ENCODE measurements at regions not wholly inside any gene's neighbourhood (a gene's known extent, or its start where the extent isn't known, plus 50 kb on each side); places are given as distances from the start of the nearest gene placed in this dataset.

DNA sequence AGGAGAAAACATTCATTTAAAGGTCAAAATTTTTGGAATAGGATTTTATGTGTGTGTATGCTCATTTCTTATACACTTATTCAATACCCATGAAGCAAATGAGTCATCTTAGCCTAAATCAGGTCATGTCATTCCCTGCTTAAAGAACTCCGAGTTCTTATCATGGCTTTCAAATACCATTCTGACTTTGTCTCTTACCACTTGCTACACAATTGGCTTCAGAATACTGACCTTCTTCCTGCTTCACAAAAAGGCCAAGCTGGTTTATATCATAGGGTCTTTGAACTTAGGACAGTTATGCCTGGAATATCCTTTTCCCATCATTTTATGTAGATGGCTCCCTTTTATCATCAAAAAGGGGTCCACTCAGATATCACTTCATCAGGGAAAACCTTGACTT, 652.2 kb upstream of the WWC1 start:
- Histone ChIP-seq H3K27ac (ENCODE audit: low read length) (no peak overlapping the region), H3K4me3 (ENCODE audit: low read length) (no peak overlapping the region), H3K27me3 (ENCODE audit: control insufficient read depth, insufficient read depth, low read length) (no peaks in the 10 kb centered on the region), H3K36me3 (ENCODE audit: control insufficient read depth, insufficient read depth, low read length) (no peaks in the 10 kb centered on the region), H3K9me3 (ENCODE audit: control insufficient read depth, insufficient read depth, low read length) (no peaks in the 10 kb centered on the region), H3K4me1 (ENCODE audit: control insufficient read depth, insufficient read depth, low read length) (no peaks in the 10 kb centered on the region)
- WGBS (ENCODE audit: insufficient coverage, insufficient read length) = no CpG with 5 or more reads among the region's 1 CpG
- DNase-seq (ENCODE audit: low read depth, low spot score) = no peak

GRCh38 chr5:167639766-167640165, 651.7 kb upstream of the WWC1 start:
- Histone ChIP-seq H3K4me1 (ENCODE audit: control insufficient read depth, insufficient read depth, low read length) (no peaks in the 10 kb centered on the region), H3K27ac (ENCODE audit: low read length) (no peak overlapping the region), H3K9me3 (ENCODE audit: control insufficient read depth, insufficient read depth, low read length) (no peaks in the 10 kb centered on the region), H3K36me3 (ENCODE audit: control insufficient read depth, insufficient read depth, low read length) (no peaks in the 10 kb centered on the region), H3K27me3 (ENCODE audit: control insufficient read depth, insufficient read depth, low read length) (no peaks in the 10 kb centered on the region), H3K4me3 (ENCODE audit: low read length) (no peak overlapping the region)
- DNase-seq (ENCODE audit: low read depth, low spot score) = no peak

- no peaks in the 10 kb centered on the region for H3K36me3 ChIP-seq (ENCODE audit: control insufficient read depth, insufficient read depth, low read length)
- 100% methylated on average over 1 of the region's 1 CpG for WGBS (ENCODE audit: insufficient coverage, insufficient read length)
- no peaks in the 10 kb centered on the region for H3K4me1 ChIP-seq (ENCODE audit: control insufficient read depth, insufficient read depth, low read length)
- no peak for DNase-seq (ENCODE audit: low read depth, low spot score)
- no peak overlapping the region for H3K27ac ChIP-seq (ENCODE audit: low read length)
- H3K27me3 ChIP-seq (ENCODE audit: control insufficient read depth, insufficient read depth, low read length) = no peaks in the 10 kb centered on the region
- H3K4me3 ChIP-seq (ENCODE audit: low read length) = no peak overlapping the region
- H3K9me3 ChIP-seq (ENCODE audit: control insufficient read depth, insufficient read depth, low read length) = no peaks in the 10 kb centered on the region
Observed at GRCh38 chr5:167642181-167642580, 649.3 kb upstream of the WWC1 start.

DNA sequence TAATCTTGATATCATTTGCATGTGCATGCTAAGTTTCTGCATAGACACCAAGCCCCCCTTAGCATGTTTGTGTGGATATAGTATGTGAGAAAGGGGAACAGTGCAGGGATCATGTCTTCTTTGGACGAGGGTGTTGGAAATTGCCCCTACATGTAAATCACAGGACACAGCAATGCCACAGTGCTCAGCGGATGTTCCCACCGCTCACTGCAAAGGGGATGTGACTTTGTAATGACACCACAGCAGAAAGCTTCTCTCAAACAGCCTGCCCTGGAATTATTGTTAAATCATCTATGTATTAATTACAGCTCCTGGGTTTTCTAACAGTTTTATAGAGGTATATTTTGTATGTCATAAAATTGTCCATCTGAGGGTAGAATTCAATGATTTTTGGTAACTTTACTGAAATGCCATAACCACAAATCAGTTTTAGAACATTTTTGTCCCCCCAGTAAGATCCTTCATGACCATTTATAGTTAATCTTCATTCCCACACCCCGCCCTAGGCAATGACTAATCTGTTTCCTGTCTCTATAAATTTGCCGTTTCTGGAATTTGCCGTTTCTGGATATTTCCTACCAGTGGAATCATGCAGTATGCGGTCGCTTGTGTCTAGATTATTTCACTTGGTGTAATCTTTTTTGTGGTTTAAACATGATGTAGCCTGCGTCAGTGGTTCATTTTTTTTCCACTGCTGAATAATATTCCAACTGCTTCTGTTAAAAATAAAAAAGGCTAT, 648.5 kb upstream of the WWC1 start:
- no peaks in the 10 kb centered on the region for H3K4me1 ChIP-seq (ENCODE audit: control insufficient read depth, insufficient read depth, low read length)

GRCh38 chr5:167643631-167644280, 647.7 kb upstream of the WWC1 start:
- WGBS (ENCODE audit: insufficient coverage, insufficient read length) = no CpG with 5 or more reads among the region's 3 CpGs
- Histone ChIP-seq H3K4me1 (ENCODE audit: control insufficient read depth, insufficient read depth, low read length) (no peaks in the 10 kb centered on the region), H3K4me3 (ENCODE audit: low read length) (no peak overlapping the region), H3K36me3 (ENCODE audit: control insufficient read depth, insufficient read depth, low read length) (no peaks in the 10 kb centered on the region), H3K27ac (ENCODE audit: low read length) (no peak overlapping the region), H3K27me3 (ENCODE audit: control insufficient read depth, insufficient read depth, low read length) (no peaks in the 10 kb centered on the region), H3K9me3 (ENCODE audit: control insufficient read depth, insufficient read depth, low read length) (no peaks in the 10 kb centered on the region)
- no peak for DNase-seq (ENCODE audit: low read depth, low spot score)

More for the DNA sequence above, 648.5 kb upstream of the WWC1 start:
- no peaks in the 10 kb centered on the region for H3K9me3 ChIP-seq (ENCODE audit: control insufficient read depth, insufficient read depth, low read length)
- no peaks in the 10 kb centered on the region for H3K27me3 ChIP-seq (ENCODE audit: control insufficient read depth, insufficient read depth, low read length)
- H3K27ac ChIP-seq (ENCODE audit: low read length) = no peak overlapping the region
- WGBS (ENCODE audit: insufficient coverage, insufficient read length) = no CpG with 5 or more reads among the region's 9 CpGs
- no peaks in the 10 kb centered on the region for H3K36me3 ChIP-seq (ENCODE audit: control insufficient read depth, insufficient read depth, low read length)
- no peak overlapping the region for H3K4me3 ChIP-seq (ENCODE audit: low read length)
- no peak for DNase-seq (ENCODE audit: low read depth, low spot score)

DNA sequence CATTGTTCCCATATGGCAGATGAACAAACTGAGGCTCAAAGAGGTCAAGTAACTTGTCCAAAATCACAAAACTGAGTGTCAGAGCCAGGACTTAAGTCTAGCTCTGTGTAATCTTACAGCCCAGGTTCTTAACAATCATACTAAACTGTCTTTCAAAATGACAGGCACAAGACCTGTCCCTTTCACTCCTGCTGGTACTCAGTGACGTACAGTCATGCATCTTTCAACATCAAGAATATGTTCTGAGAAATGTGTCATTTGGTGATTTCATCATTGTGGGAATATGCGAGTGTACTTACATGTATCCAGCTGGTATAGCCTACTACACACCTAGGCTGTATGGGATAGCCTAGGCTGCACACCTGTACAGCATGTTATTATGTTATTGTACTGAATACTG, 646.8 kb upstream of the WWC1 start:
- no peaks in the 10 kb centered on the region for H3K27me3 ChIP-seq (ENCODE audit: control insufficient read depth, insufficient read depth, low read length)
- H3K27ac ChIP-seq (ENCODE audit: low read length) = no peak overlapping the region
- H3K36me3 ChIP-seq (ENCODE audit: control insufficient read depth, insufficient read depth, low read length) = no peaks in the 10 kb centered on the region
- no peak for DNase-seq (ENCODE audit: low read depth, low spot score)
- no peaks in the 10 kb centered on the region for H3K4me1 ChIP-seq (ENCODE audit: control insufficient read depth, insufficient read depth, low read length)
- H3K9me3 ChIP-seq (ENCODE audit: control insufficient read depth, insufficient read depth, low read length) = no peaks in the 10 kb centered on the region
- WGBS (ENCODE audit: insufficient coverage, insufficient read length) = no CpG with 5 or more reads among the region's 2 CpGs
- H3K4me3 ChIP-seq (ENCODE audit: low read length) = no peak overlapping the region

GRCh38 chr5:167649471-167649870, 642.0 kb upstream of the WWC1 start:
- H3K4me3 ChIP-seq (ENCODE audit: low read length) = no peak overlapping the region
- no peaks in the 10 kb centered on the region for H3K9me3 ChIP-seq (ENCODE audit: control insufficient read depth, insufficient read depth, low read length)
- no peaks in the 10 kb centered on the region for H3K4me1 ChIP-seq (ENCODE audit: control insufficient read depth, insufficient read depth, low read length)
- no peaks in the 10 kb centered on the region for H3K27me3 ChIP-seq (ENCODE audit: control insufficient read depth, insufficient read depth, low read length)
- no CpG with 5 or more reads among the region's 1 CpG for WGBS (ENCODE audit: insufficient coverage, insufficient read length)
- no peak for DNase-seq (ENCODE audit: low read depth, low spot score)
- no peaks in the 10 kb centered on the region for H3K36me3 ChIP-seq (ENCODE audit: control insufficient read depth, insufficient read depth, low read length)
- H3K27ac ChIP-seq (ENCODE audit: low read length) = no peak overlapping the region

- DNase-seq (ENCODE audit: low read depth, low spot score) = no peak
- Histone ChIP-seq H3K9me3 (ENCODE audit: control insufficient read depth, insufficient read depth, low read length) (no peaks in the 10 kb centered on the region), H3K36me3 (ENCODE audit: control insufficient read depth, insufficient read depth, low read length) (no peaks in the 10 kb centered on the region), H3K27me3 (ENCODE audit: control insufficient read depth, insufficient read depth, low read length) (no peaks in the 10 kb centered on the region), H3K27ac (ENCODE audit: low read length) (no peak overlapping the region), H3K4me3 (ENCODE audit: low read length) (no peak overlapping the region), H3K4me1 (ENCODE audit: control insufficient read depth, insufficient read depth, low read length) (no peaks in the 10 kb centered on the region)
- WGBS (ENCODE audit: insufficient coverage, insufficient read length) = no CpG with 5 or more reads among the region's 3 CpGs
Observed at GRCh38 chr5:167652690-167653089, 638.8 kb upstream of the WWC1 start.

- Histone ChIP-seq H3K4me1 (ENCODE audit: control insufficient read depth, insufficient read depth, low read length) (no peaks in the 10 kb centered on the region), H3K4me3 (ENCODE audit: low read length) (no peak overlapping the region), H3K27ac (ENCODE audit: low read length) (no peak overlapping the region), H3K9me3 (ENCODE audit: control insufficient read depth, insufficient read depth, low read length) (no peaks in the 10 kb centered on the region), H3K27me3 (ENCODE audit: control insufficient read depth, insufficient read depth, low read length) (no peaks in the 10 kb centered on the region), H3K36me3 (ENCODE audit: control insufficient read depth, insufficient read depth, low read length) (no peaks in the 10 kb centered on the region)
- no CpG with 5 or more reads among the region's 1 CpG for WGBS (ENCODE audit: insufficient coverage, insufficient read length)
- no peak for DNase-seq (ENCODE audit: low read depth, low spot score)
Observed at GRCh38 chr5:167653645-167654106, 637.8 kb upstream of the WWC1 start.

GRCh38 chr5:167657016-167657415, 634.4 kb upstream of the WWC1 start:
- Histone ChIP-seq H3K4me1 (ENCODE audit: control insufficient read depth, insufficient read depth, low read length) (no peaks in the 10 kb centered on the region), H3K36me3 (ENCODE audit: control insufficient read depth, insufficient read depth, low read length) (no peaks in the 10 kb centered on the region), H3K4me3 (ENCODE audit: low read length) (no peak overlapping the region), H3K27ac (ENCODE audit: low read length) (no peak overlapping the region), H3K9me3 (ENCODE audit: control insufficient read depth, insufficient read depth, low read length) (no peaks in the 10 kb centered on the region), H3K27me3 (ENCODE audit: control insufficient read depth, insufficient read depth, low read length) (no peaks in the 10 kb centered on the region)
- WGBS (ENCODE audit: insufficient coverage, insufficient read length) = no CpG with 5 or more reads among the region's 3 CpGs
- no peak for DNase-seq (ENCODE audit: low read depth, low spot score)

DNA sequence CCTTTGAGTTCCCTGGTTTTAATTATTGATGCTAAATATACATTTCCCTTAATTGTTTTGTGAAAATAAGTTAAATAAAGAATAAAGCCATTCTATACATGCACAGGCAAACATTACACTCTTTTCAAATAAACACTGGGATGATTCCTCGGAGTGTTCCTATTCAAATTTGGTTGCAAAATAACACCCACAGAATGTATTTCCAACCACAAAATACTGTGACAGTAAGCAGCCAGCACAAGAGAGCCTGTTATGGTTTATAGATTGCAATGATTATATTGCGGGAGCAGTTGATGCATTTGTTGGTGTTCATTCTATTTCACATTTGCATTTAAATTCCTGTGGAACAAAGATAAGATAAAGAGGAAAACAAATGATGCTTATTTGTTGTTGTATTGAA, 632.6 kb upstream of the WWC1 start:
- Histone ChIP-seq H3K9me3 (ENCODE audit: control insufficient read depth, insufficient read depth, low read length) (no peaks in the 10 kb centered on the region), H3K27ac (ENCODE audit: low read length) (no peak overlapping the region), H3K4me3 (ENCODE audit: low read length) (no peak overlapping the region), H3K36me3 (ENCODE audit: control insufficient read depth, insufficient read depth, low read length) (no peaks in the 10 kb centered on the region), H3K27me3 (ENCODE audit: control insufficient read depth, insufficient read depth, low read length) (no peaks in the 10 kb centered on the region), H3K4me1 (ENCODE audit: control insufficient read depth, insufficient read depth, low read length) (no peaks in the 10 kb centered on the region)
- WGBS (ENCODE audit: insufficient coverage, insufficient read length) = no CpG with 5 or more reads among the region's 2 CpGs
- DNase-seq (ENCODE audit: low read depth, low spot score) = no peak
